SK-N-SH treated with all-trans-retinoic acid at 6 μM for 48 hours (cell line): ENCODE measurements at regions not wholly inside any gene's neighbourhood (a gene's known extent, or its start where the extent isn't known, plus 50 kb on each side); places are given as distances from the start of the nearest gene placed in this dataset.
A peak's percentile ranks its signal among the peaks of the same experiment; 100 is the strongest.
"Not testable (repeated sequence)": the region's sequence is repeated elsewhere in the genome, so short reads cannot be mapped to it uniquely, and the experiment has no call there.

Source experiments
- ATAC-seq: fragments of 200-7000 bp; cut with Tn5 transposase; 3 replicates; pipeline ENCODE4 v1.9.1; 2020; ENCODE audit warnings: mild to moderate bottlenecking, moderate library complexity
- CREB5 ChIP-seq: fragments of 250-450 bp; sonication (Bioruptor Pico); IDR thresholded peaks from 2 replicates; pipeline ENCODE4 v1.5.1; 2020; ENCODE audit warnings: low read depth, mild to moderate bottlenecking, moderate library complexity
- CSDC2 ChIP-seq: fragments of 250-450 bp; sonication (Bioruptor Pico); IDR thresholded peaks from 2 replicates; pipeline ENCODE4 v1.5.0; 2020; ENCODE audit warnings: mild to moderate bottlenecking, moderate library complexity
- CSRNP3 ChIP-seq: fragments of 250-450 bp; sonication (Bioruptor Pico); IDR thresholded peaks from 2 replicates; pipeline ENCODE4 v1.5.1; 2021; ENCODE audit warnings: mild to moderate bottlenecking, moderate library complexity
- ESRRG ChIP-seq: fragments of 250-450 bp; sonication (Bioruptor Pico); IDR thresholded peaks from 2 replicates; pipeline ENCODE4 v1.6.1; 2021; ENCODE audit warnings: mild to moderate bottlenecking
- ISL1 ChIP-seq: fragments of 250-450 bp; sonication (Bioruptor Pico); IDR thresholded peaks from 2 replicates; pipeline ENCODE4 v2.1.2; 2022; ENCODE audit warnings: mild to moderate bottlenecking, moderate library complexity
- OSR1 ChIP-seq: fragments of 250-450 bp; sonication (Bioruptor Pico); IDR thresholded peaks from 2 replicates; pipeline ENCODE4 v1.8.0; 2022; ENCODE audit warnings: moderate library complexity, mild to moderate bottlenecking, inconsistent platforms
- PATZ1 ChIP-seq: fragments of 250-450 bp; sonication (Bioruptor Pico); IDR thresholded peaks from 2 replicates; pipeline ENCODE4 v1.8.0; 2020; ENCODE audit warnings: mild to moderate bottlenecking, moderate library complexity, borderline replicate concordance
- POU6F1 ChIP-seq: fragments of 250-450 bp; sonication (Bioruptor Pico); IDR thresholded peaks from 2 replicates; pipeline ENCODE4 v1.8.0; 2021; ENCODE audit warnings: low read depth, mild to moderate bottlenecking, moderate library complexity, borderline replicate concordance
- RARB ChIP-seq: fragments of 250-450 bp; sonication (Bioruptor Pico); IDR thresholded peaks from 2 replicates; pipeline ENCODE4 v1.8.0; 2021; ENCODE audit warnings: mild to moderate bottlenecking, moderate library complexity
- SNAI2 ChIP-seq: fragments of 250-450 bp; sonication (Bioruptor Pico); IDR thresholded peaks from 2 replicates; pipeline ENCODE4 v1.5.0; 2020; ENCODE audit warnings: mild to moderate bottlenecking, moderate library complexity
- TCF4 ChIP-seq: fragments of 250-450 bp; sonication (Bioruptor Pico); IDR thresholded peaks from 2 replicates; pipeline ENCODE4 v1.8.0; 2021; ENCODE audit warnings: mild to moderate bottlenecking, moderate library complexity, borderline replicate concordance
- TOX ChIP-seq: fragments of 250-450 bp; sonication (Bioruptor Pico); IDR thresholded peaks from 2 replicates; pipeline ENCODE4 v1.8.0; 2021; ENCODE audit warnings: mild to moderate bottlenecking, moderate library complexity, borderline replicate concordance
- TSHZ2 ChIP-seq: fragments of 250-450 bp; sonication (Bioruptor Pico); IDR thresholded peaks from 2 replicates; pipeline ENCODE4 v1.5.0; 2020; ENCODE audit warnings: mild to moderate bottlenecking, moderate library complexity
- ZC3H10 ChIP-seq: fragments of 250-450 bp; sonication (Bioruptor Pico); IDR thresholded peaks from 2 replicates; pipeline ENCODE4 v1.5.1; 2021; ENCODE audit warnings: mild to moderate bottlenecking, moderate library complexity
- ZNF565 ChIP-seq: fragments of 450-650 bp; formaldehyde crosslinking; conservative IDR thresholded peaks from 2 replicates; pipeline ENCODE4 v1.5.0; 2020; ENCODE audit warnings: low read depth, mild to moderate bottlenecking, moderate library complexity
- ZNF70 ChIP-seq: fragments of 450-650 bp; formaldehyde crosslinking; IDR thresholded peaks from 2 replicates; pipeline ENCODE4 v1.5.0; 2020; ENCODE audit warnings: mild to moderate bottlenecking, moderate library complexity
- ZNF8 ChIP-seq: fragments of 450-650 bp; formaldehyde crosslinking; IDR thresholded peaks from 2 replicates; pipeline ENCODE4 v1.5.0; 2020; ENCODE audit warnings: mild to moderate bottlenecking, moderate library complexity

- ATAC-seq, result no peak
- TF ChIP-seq TOX (CRISPR knock-in tag), result no peak
- no peak for TF ChIP-seq OSR1 (CRISPR knock-in tag)
- TF ChIP-seq RARB (CRISPR knock-in tag), result no peak
- TF ChIP-seq ESRRG (CRISPR knock-in tag), result no peak
- no peak for TF ChIP-seq CSRNP3
- TF ChIP-seq ISL1 (CRISPR knock-in tag), result no peak
- no peak for TF ChIP-seq PATZ1 (CRISPR knock-in tag)
- TF ChIP-seq SNAI2 (CRISPR knock-in tag), result no peak
Measured at GRCh38 chr17:62309396-62309795, 71.0 kb upstream of the EFCAB3 start.

GRCh38 chr17:62307196-62307595, 73.2 kb upstream of the EFCAB3 start:
- no peak for ATAC-seq
- TF ChIP-seq TCF4 (no peak), ZNF8 (CRISPR knock-in tag) (no peak), SNAI2 (CRISPR knock-in tag) (no peak), TSHZ2 (CRISPR knock-in tag) (no peak), POU6F1 (CRISPR knock-in tag) (no peak), ZNF565 (CRISPR knock-in tag) (no peak), ZNF70 (no peak), CSRNP3 (no peak), CSDC2 (no peak), TOX (CRISPR knock-in tag) (no peak)

GRCh38 chr17:62303476-62303875, 76.9 kb upstream of the EFCAB3 start:
- no peak for ATAC-seq
- no peak for TF ChIP-seq CREB5 (CRISPR knock-in tag)
- no peak for TF ChIP-seq OSR1 (CRISPR knock-in tag)

- no peak for ATAC-seq
- peak; percentile 45; the same call in 1 of the 2 replicates for TF ChIP-seq ZNF8 (CRISPR knock-in tag)
- TF ChIP-seq ZC3H10 (CRISPR knock-in tag), result no peak
Measured at GRCh38 chr17:62300697-62301096, 79.7 kb upstream of the EFCAB3 start.

GRCh38 chr17:62275290-62275689, 105.1 kb upstream of the EFCAB3 start:
- not testable (repeated sequence) for ATAC-seq

GRCh38 chr17:62268361-62268760, 112.0 kb upstream of the EFCAB3 start:
- ATAC-seq, result not testable (repeated sequence)

GRCh38 chr17:62264974-62265373, 115.4 kb upstream of the EFCAB3 start:
- peak; percentile 52; the same call in 2 of the 3 replicates for ATAC-seq

- ATAC-seq, result not testable (repeated sequence)
Measured at GRCh38 chr17:62255791-62256190, 124.6 kb upstream of the EFCAB3 start.

GRCh38 chr17:62242076-62242475, 138.3 kb upstream of the EFCAB3 start:
- ATAC-seq, result not testable (repeated sequence)

GRCh38 chr17:62239569-62239968, 140.8 kb upstream of the EFCAB3 start:
- ATAC-seq, result not testable (repeated sequence)
